AG09319 (cell line): ENCODE measurements at regions not wholly inside any gene's neighbourhood (a gene's known extent, or its start where the extent isn't known, plus 50 kb on each side); places are given as distances from the start of the nearest gene placed in this dataset.

Source experiments
- DNase-seq: peaks from one replicate; pipeline ENCODE4 v3.0.0-alpha.2; 2010; ENCODE audit warnings: low read depth; ENCODE audit errors: extremely low read depth
- TF ChIP-seq, protein P1 (sequence below): IDR thresholded peaks from 2 replicates; pipeline ENCODE4 v1.5.1; 2011; ENCODE audit warnings: low read depth, mild to moderate bottlenecking, inconsistent platforms, low read length, moderate library complexity

- no peak for DNase-seq
- TF ChIP-seq, protein P1, sequence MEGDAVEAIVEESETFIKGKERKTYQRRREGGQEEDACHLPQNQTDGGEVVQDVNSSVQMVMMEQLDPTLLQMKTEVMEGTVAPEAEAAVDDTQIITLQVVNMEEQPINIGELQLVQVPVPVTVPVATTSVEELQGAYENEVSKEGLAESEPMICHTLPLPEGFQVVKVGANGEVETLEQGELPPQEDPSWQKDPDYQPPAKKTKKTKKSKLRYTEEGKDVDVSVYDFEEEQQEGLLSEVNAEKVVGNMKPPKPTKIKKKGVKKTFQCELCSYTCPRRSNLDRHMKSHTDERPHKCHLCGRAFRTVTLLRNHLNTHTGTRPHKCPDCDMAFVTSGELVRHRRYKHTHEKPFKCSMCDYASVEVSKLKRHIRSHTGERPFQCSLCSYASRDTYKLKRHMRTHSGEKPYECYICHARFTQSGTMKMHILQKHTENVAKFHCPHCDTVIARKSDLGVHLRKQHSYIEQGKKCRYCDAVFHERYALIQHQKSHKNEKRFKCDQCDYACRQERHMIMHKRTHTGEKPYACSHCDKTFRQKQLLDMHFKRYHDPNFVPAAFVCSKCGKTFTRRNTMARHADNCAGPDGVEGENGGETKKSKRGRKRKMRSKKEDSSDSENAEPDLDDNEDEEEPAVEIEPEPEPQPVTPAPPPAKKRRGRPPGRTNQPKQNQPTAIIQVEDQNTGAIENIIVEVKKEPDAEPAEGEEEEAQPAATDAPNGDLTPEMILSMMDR, result no peak
Observed at GRCh38 chr3:194067949-194068362, 68.0 kb upstream of the HES1 start.

DNA sequence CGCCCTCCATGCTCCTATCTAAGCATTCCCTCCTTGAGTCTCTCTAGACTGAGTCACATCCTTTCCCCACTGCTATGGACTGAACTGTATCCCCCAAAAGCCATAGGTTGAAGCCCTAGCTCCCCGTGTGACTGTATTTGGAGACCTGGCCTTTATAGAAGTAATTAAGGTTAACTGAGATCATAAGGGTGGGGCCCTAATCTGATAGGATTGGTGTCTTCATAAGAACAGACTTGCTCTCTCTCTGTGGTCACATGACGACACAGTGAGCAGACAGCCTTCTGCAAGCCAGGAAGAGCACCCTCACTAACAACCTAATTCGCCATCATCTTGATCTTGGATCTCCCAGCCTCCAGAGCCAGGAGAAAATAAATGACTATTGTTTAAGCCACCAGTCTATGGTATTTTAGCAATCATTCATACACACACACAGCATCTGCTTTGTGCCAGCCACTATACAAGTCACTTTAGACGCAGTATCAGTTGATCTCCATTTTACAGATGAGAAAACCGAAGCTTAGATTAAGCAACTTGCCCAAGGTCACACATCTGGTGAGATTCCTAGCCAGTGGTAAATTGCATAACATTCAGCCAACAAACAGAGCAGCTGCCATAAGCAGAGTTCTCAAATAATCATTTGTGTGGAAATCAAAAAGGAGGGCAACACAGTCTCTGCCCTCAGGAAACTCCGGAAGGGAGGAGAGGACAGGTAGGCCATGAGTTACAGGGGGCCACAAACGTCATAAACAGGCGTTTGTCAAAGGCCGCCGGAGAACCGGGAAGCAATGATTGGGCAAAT lies 66.3 kb upstream of the HES1 start:
- TF ChIP-seq, protein P1, result no peak
- DNase-seq, result no peak

GRCh38 chr3:194070220-194070633 lies 65.7 kb upstream of the HES1 start:
- no peak for DNase-seq
- TF ChIP-seq, protein P1, result no peak

DNA sequence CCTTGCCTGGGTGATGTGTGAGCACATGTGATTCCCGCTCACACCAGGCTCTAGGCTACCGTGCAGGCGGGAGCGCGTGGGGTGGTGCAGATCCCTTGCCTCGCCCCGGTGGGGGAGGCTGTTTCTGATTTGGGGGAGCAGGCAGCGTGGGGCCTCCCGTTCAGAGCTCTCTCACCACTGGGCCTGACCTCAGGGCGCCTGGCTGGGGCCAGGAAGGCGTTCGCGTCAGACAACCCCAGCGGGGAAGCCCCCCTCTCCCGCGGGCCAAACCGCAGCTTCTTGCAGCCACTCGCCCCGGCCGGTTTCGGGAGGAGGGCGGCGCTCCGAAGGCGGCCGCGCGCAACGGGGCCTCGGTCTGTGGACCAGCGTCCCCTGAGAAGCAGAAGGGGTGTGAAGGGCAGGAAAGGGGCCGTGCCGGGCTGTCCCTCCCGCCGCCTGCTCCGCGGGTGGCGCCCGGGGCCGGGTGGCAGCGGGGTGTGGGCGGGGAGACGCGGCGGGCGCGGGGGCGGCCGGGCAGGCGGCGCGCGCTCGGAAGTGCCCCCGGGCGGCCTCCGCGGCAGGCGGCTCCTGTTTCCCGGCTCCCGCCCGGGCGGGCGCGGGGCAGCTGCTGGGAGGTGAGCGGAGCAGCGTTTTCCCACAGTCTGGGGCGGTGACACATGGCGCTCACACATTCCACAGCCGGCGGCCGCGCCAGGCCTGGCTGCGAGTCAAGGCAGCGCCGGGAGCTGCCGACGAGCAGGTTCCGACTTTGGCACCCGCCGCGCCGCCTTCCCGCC lies 65.1 kb upstream of the HES1 start:
- TF ChIP-seq, protein P1, result no peak
- DNase-seq, result peak; percentile 49

GRCh38 chr3:194072097-194072428 lies 63.9 kb upstream of the HES1 start:
- DNase-seq, result no peak
- TF ChIP-seq, protein P1, result no peak

DNA sequence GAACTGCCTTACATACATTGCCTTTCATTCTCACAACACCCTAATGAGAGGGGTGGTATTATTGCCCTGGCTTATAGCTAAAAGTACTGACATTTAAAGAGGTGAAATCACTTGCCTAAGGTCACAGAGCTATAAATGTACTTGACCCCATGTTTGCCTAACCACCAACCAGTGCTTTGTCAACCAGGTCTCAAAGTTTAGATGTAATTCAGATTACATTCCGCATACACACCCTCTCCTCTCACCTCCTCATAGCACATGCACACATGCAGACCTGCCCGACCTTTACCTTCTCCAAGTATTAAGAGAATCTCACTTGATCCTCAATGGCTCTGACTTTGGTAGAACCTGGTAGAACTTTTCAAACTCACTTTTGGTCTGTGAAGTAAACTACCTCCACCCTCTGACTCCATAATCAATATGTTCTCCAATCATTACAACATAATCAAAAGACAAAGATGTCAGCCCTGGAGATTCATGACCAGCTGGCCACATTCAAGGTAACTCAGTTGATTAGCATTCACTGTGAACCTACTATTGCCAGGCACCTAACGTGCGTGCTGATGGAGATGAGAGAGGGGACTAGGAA lies 63.2 kb upstream of the HES1 start:
- TF ChIP-seq, protein P1, result no peak
- no peak for DNase-seq

- TF ChIP-seq, protein P1, result no peak
- DNase-seq, result no peak
Observed at GRCh38 chr3:194073926-194074325, 62.0 kb upstream of the HES1 start.
